HUES6 (cell line): ENCODE measurements at regions not wholly inside any gene's neighbourhood (a gene's known extent, or its start where the extent isn't known, plus 50 kb on each side); places are given as distances from the start of the nearest gene placed in this dataset.
"Not testable (repeated sequence)": the region's sequence is repeated elsewhere in the genome, so short reads cannot be mapped to it uniquely, and the experiment has no call there.

Source experiments
- H3K27ac ChIP-seq: 2 replicates; pipeline ENCODE4 v1.7.0; 2013; ENCODE audit warnings: low read depth, mild to moderate bottlenecking, low read length, inconsistent platforms
- H3K27me3 ChIP-seq: 2 replicates; pipeline ENCODE4 v1.6.1; 2013; ENCODE audit warnings: low read length; ENCODE audit not compliant: control insufficient read depth, insufficient read depth
- H3K36me3 ChIP-seq: 2 replicates; pipeline ENCODE4 v1.6.1; 2013; ENCODE audit warnings: low read length; ENCODE audit not compliant: control insufficient read depth, insufficient read depth
- H3K4me1 ChIP-seq: 2 replicates; pipeline ENCODE4 v1.6.1; 2013; ENCODE audit warnings: low read length; ENCODE audit not compliant: control insufficient read depth, insufficient read depth
- H3K4me3 ChIP-seq: 2 replicates; pipeline ENCODE4 v1.5.1; 2013; ENCODE audit warnings: low read depth, low read length
- H3K9ac ChIP-seq: one replicate; pipeline ENCODE4 v1.6.1; 2013; ENCODE audit warnings: mild to moderate bottlenecking, low read length
- H3K9me3 ChIP-seq: 2 replicates; pipeline ENCODE4 v1.6.1; 2013; ENCODE audit warnings: low read depth, low read length; ENCODE audit not compliant: control insufficient read depth, insufficient read depth

GRCh38 chr1:244296003-244296402 is 155.7 kb downstream of the ADSS2 start:
- Histone ChIP-seq H3K27ac (no peak overlapping the region), H3K4me3 (no peak overlapping the region), H3K36me3 (no peaks in the 10 kb centered on the region), H3K9ac (no peak overlapping the region), H3K27me3 (no peaks in the 10 kb centered on the region), H3K9me3 (no peaks in the 10 kb centered on the region), H3K4me1 (peaks cover 3% of the 10 kb centered on the region; the same call in 1 of the 2 replicates)

GRCh38 chr1:244296447-244296846 is 155.3 kb downstream of the ADSS2 start:
- H3K9me3 ChIP-seq = no peaks in the 10 kb centered on the region
- H3K27me3 ChIP-seq = no peaks in the 10 kb centered on the region
- H3K4me3 ChIP-seq = no peak overlapping the region
- peaks cover 3% of the 10 kb centered on the region; the same call in 1 of the 2 replicates for H3K4me1 ChIP-seq
- no peak overlapping the region for H3K27ac ChIP-seq
- H3K36me3 ChIP-seq = no peaks in the 10 kb centered on the region
- H3K9ac ChIP-seq = no peak overlapping the region

GRCh38 chr1:244297087-244297486 is 154.6 kb downstream of the ADSS2 start:
- Histone ChIP-seq H3K27ac (no peak overlapping the region), H3K4me1 (peaks cover 3% of the 10 kb centered on the region; the same call in 1 of the 2 replicates), H3K4me3 (no peak overlapping the region), H3K9me3 (no peaks in the 10 kb centered on the region), H3K36me3 (no peaks in the 10 kb centered on the region), H3K9ac (no peak overlapping the region), H3K27me3 (no peaks in the 10 kb centered on the region)

- no peaks in the 10 kb centered on the region for H3K9me3 ChIP-seq
- H3K4me1 ChIP-seq = peaks cover 3% of the 10 kb centered on the region; the same call in 1 of the 2 replicates
- no peak overlapping the region for H3K9ac ChIP-seq
- H3K36me3 ChIP-seq = no peaks in the 10 kb centered on the region
- no peak overlapping the region for H3K27ac ChIP-seq
- no peak overlapping the region for H3K4me3 ChIP-seq
- no peaks in the 10 kb centered on the region for H3K27me3 ChIP-seq
Measured at GRCh38 chr1:244297616-244298015, 154.1 kb downstream of the ADSS2 start.

GRCh38 chr1:244300029-244300375 is 151.7 kb downstream of the ADSS2 start:
- not testable (repeated sequence) for H3K4me3 ChIP-seq

GRCh38 chr1:244301595-244302130 is 150.0 kb downstream of the ADSS2 start:
- Histone ChIP-seq H3K27ac (no peak overlapping the region), H3K4me1 (peaks cover 3% of the 10 kb centered on the region; the same call in 1 of the 2 replicates), H3K36me3 (no peaks in the 10 kb centered on the region), H3K9me3 (peaks cover 16% of the 10 kb centered on the region), H3K9ac (no peak overlapping the region), H3K4me3 (no peak overlapping the region), H3K27me3 (no peaks in the 10 kb centered on the region)

More at GRCh38 chr1:244300029-244300375, 151.7 kb downstream of the ADSS2 start:
- H3K36me3 ChIP-seq, H3K27ac ChIP-seq, H3K9ac ChIP-seq, H3K9me3 ChIP-seq, H3K27me3 ChIP-seq, H3K4me1 ChIP-seq: not testable (repeated sequence)

GRCh38 chr1:244302876-244303609 is 148.7 kb downstream of the ADSS2 start:
- no peaks in the 10 kb centered on the region for H3K36me3 ChIP-seq
- H3K4me1 ChIP-seq = peaks cover 3% of the 10 kb centered on the region; the same call in 1 of the 2 replicates
- no peak overlapping the region for H3K4me3 ChIP-seq
- H3K9me3 ChIP-seq = peaks cover 29% of the 10 kb centered on the region
- no peaks in the 10 kb centered on the region for H3K27me3 ChIP-seq
- no peak overlapping the region for H3K9ac ChIP-seq
- no peak overlapping the region for H3K27ac ChIP-seq

- Histone ChIP-seq H3K27ac (no peak overlapping the region), H3K9ac (no peak overlapping the region), H3K9me3 (peaks cover 35% of the 10 kb centered on the region), H3K27me3 (no peaks in the 10 kb centered on the region), H3K4me3 (no peak overlapping the region), H3K36me3 (no peaks in the 10 kb centered on the region), H3K4me1 (peaks cover 3% of the 10 kb centered on the region; the same call in 1 of the 2 replicates)
Measured at GRCh38 chr1:244303610-244303969, 148.1 kb downstream of the ADSS2 start.

- no peaks in the 10 kb centered on the region for H3K36me3 ChIP-seq
- H3K4me1 ChIP-seq = peaks cover 2% of the 10 kb centered on the region; the same call in 1 of the 2 replicates
- H3K27ac ChIP-seq = no peak overlapping the region
- peaks cover 37% of the 10 kb centered on the region for H3K9me3 ChIP-seq
- H3K4me3 ChIP-seq = no peak overlapping the region
- no peaks in the 10 kb centered on the region for H3K27me3 ChIP-seq
- no peak overlapping the region for H3K9ac ChIP-seq
Measured at GRCh38 chr1:244304156-244304555, 147.6 kb downstream of the ADSS2 start.

GRCh38 chr1:244304656-244305055 is 147.1 kb downstream of the ADSS2 start:
- no peak overlapping the region for H3K9ac ChIP-seq
- no peaks in the 10 kb centered on the region for H3K4me1 ChIP-seq
- H3K4me3 ChIP-seq = no peak overlapping the region
- no peaks in the 10 kb centered on the region for H3K36me3 ChIP-seq
- no peak overlapping the region for H3K27ac ChIP-seq
- H3K9me3 ChIP-seq = peaks cover 39% of the 10 kb centered on the region
- H3K27me3 ChIP-seq = no peaks in the 10 kb centered on the region

GRCh38 chr1:244305776-244306341 is 145.8 kb downstream of the ADSS2 start:
- Histone ChIP-seq H3K27ac (no peak overlapping the region), H3K4me1 (no peaks in the 10 kb centered on the region), H3K27me3 (no peaks in the 10 kb centered on the region), H3K36me3 (no peaks in the 10 kb centered on the region), H3K9ac (no peak overlapping the region), H3K4me3 (no peak overlapping the region), H3K9me3 (peaks cover 39% of the 10 kb centered on the region)
